SU-DHL-6 (cell line): ENCODE measurements at regions not wholly inside any gene's neighbourhood (a gene's known extent, or its start where the extent isn't known, plus 50 kb on each side); places are given as distances from the start of the nearest gene placed in this dataset.

Source experiments
- H2AFZ ChIP-seq: fragments of 200-600 bp; sonication (generic); 2 replicates; pipeline ENCODE4 v1.6.1; 2014; ENCODE audit warnings: low read depth, mild to moderate bottlenecking, moderate library complexity, mixed read lengths, antibody characterized with exemption, low read length; ENCODE audit not compliant: severe bottlenecking
- H3F3A ChIP-seq: fragments of 200-600 bp; shearing (Covaris generic); 2 replicates; pipeline ENCODE4 v1.6.0; 2016; ENCODE audit warnings: antibody characterized with exemption, mild to moderate bottlenecking; ENCODE audit not compliant: insufficient read depth
- H3K27ac ChIP-seq: fragments of 200-600 bp; sonication (generic); 2 replicates; pipeline ENCODE4 v1.5.1; 2016; ENCODE audit warnings: low read depth, mild to moderate bottlenecking, low read length, moderate library complexity, mixed read lengths
- H3K27me3 ChIP-seq: fragments of 200-600 bp; sonication (generic), shearing (Covaris generic); 2 replicates; pipeline ENCODE4 v1.6.0; 2014; ENCODE audit warnings: mild to moderate bottlenecking, low read length
- H3K36me3 ChIP-seq: fragments of 200-600 bp; sonication (generic); 2 replicates; pipeline ENCODE4 v1.6.1; 2014; ENCODE audit warnings: mild to moderate bottlenecking, low read length, mixed read lengths
- H3K4me2 ChIP-seq: fragments of 300-600, 200-600 bp; shearing (Covaris generic), sonication (generic); 2 replicates; pipeline ENCODE4 v1.6.0; 2014; ENCODE audit warnings: low read length, low read depth, mild to moderate bottlenecking; ENCODE audit not compliant: poor library complexity, severe bottlenecking
- H3K4me3 ChIP-seq: fragments of 200-600 bp; sonication (generic); 2 replicates; pipeline ENCODE4 v1.5.1; 2014; ENCODE audit warnings: antibody characterized with exemption, low read length, mild to moderate bottlenecking, mixed read lengths; ENCODE audit not compliant: insufficient read depth, poor library complexity, severe bottlenecking
- H3K79me2 ChIP-seq: fragments of 200-600 bp; sonication (generic); 2 replicates; pipeline ENCODE4 v1.6.1; 2014; ENCODE audit warnings: mild to moderate bottlenecking, low read length, moderate library complexity; ENCODE audit not compliant: insufficient read depth
- H3K9ac ChIP-seq: fragments of 200-600 bp; sonication (generic); 2 replicates; pipeline ENCODE4 v1.7.0; 2014; ENCODE audit warnings: mild to moderate bottlenecking, low read length
- H3K9me2 ChIP-seq: fragments of 200-600 bp; sonication (generic); replicated peaks from 2 replicates; pipeline ENCODE4 v1.6.1; 2014; ENCODE audit warnings: low read length; ENCODE audit not compliant: insufficient read depth
- H3K9me3 ChIP-seq: fragments of 200-600 bp; sonication (generic); 2 replicates; pipeline ENCODE4 v1.6.1; 2014; ENCODE audit warnings: low read length, mixed read lengths; ENCODE audit not compliant: insufficient read depth
- H4K20me1 ChIP-seq: fragments of 200-600 bp; sonication (generic); 2 replicates; pipeline ENCODE4 v1.6.1; 2014; ENCODE audit warnings: low read depth, mild to moderate bottlenecking, antibody characterized with exemption, low read length, moderate library complexity, mixed read lengths
- CTCF ChIP-seq: fragments of 200-600 bp; sonication (generic); IDR thresholded peaks from one replicate; pipeline ENCODE4 v1.5.1; 2017; ENCODE audit warnings: antibody characterized with exemption, mild to moderate bottlenecking, low read length, moderate library complexity; ENCODE audit not compliant: insufficient read depth, poor library complexity, severe bottlenecking
- EZH2phosphoT487 ChIP-seq: fragments of 200-600 bp; sonication (generic), shearing (Covaris generic); conservative IDR thresholded peaks from 2 replicates; pipeline ENCODE4 v1.6.1; 2018; ENCODE audit warnings: mild to moderate bottlenecking, antibody characterized with exemption, low read length, moderate library complexity, mixed read lengths

GRCh38 chr18:59059140-59059539 lies 80.5 kb upstream of the SEC11C start:
- no peaks in the 10 kb centered on the region for H3F3A ChIP-seq
- no peak for TF ChIP-seq EZH2phosphoT487
- TF ChIP-seq CTCF, result no peak
- H2AFZ ChIP-seq, result no peak overlapping the region
- no peak overlapping the region for H3K4me3 ChIP-seq
- no peaks in the 10 kb centered on the region for H3K27me3 ChIP-seq
- no peak overlapping the region for H3K9ac ChIP-seq
- H3K9me3 ChIP-seq, result no peaks in the 10 kb centered on the region
- H3K36me3 ChIP-seq, result no peaks in the 10 kb centered on the region
- H3K27ac ChIP-seq, result no peak overlapping the region
- H4K20me1 ChIP-seq, result no peaks in the 10 kb centered on the region
- no peaks in the 10 kb centered on the region for H3K79me2 ChIP-seq
- no peaks in the 10 kb centered on the region for H3K9me2 ChIP-seq
- no peak overlapping the region for H3K4me2 ChIP-seq

- no peaks in the 10 kb centered on the region for H3K27me3 ChIP-seq
- no peak overlapping the region for H3K4me2 ChIP-seq
- H3K4me3 ChIP-seq, result no peak overlapping the region
- no peaks in the 10 kb centered on the region for H3K79me2 ChIP-seq
- TF ChIP-seq EZH2phosphoT487 (no peak), CTCF (no peak)
- H3K9ac ChIP-seq, result no peak overlapping the region
- H4K20me1 ChIP-seq, result no peaks in the 10 kb centered on the region
- H3K36me3 ChIP-seq, result no peaks in the 10 kb centered on the region
- no peaks in the 10 kb centered on the region for H3K9me3 ChIP-seq
- H2AFZ ChIP-seq, result no peak overlapping the region
- no peaks in the 10 kb centered on the region for H3F3A ChIP-seq
- no peaks in the 10 kb centered on the region for H3K9me2 ChIP-seq
- no peak overlapping the region for H3K27ac ChIP-seq
Measured at GRCh38 chr18:59060551-59060950, 79.1 kb upstream of the SEC11C start.

- Histone ChIP-seq H3K9ac (no peak overlapping the region), H3K9me3 (no peaks in the 10 kb centered on the region), H3K27ac (no peak overlapping the region), H3K9me2 (no peaks in the 10 kb centered on the region), H3K4me2 (no peak overlapping the region), H3K4me3 (no peak overlapping the region), H3K27me3 (no peaks in the 10 kb centered on the region), H3F3A (no peaks in the 10 kb centered on the region), H4K20me1 (no peaks in the 10 kb centered on the region), H2AFZ (no peak overlapping the region), H3K36me3 (no peaks in the 10 kb centered on the region), H3K79me2 (no peaks in the 10 kb centered on the region)
- TF ChIP-seq EZH2phosphoT487 (no peak), CTCF (no peak)
Measured at GRCh38 chr18:59061914-59062642, 77.6 kb upstream of the SEC11C start.

GRCh38 chr18:59062643-59063006 lies 77.1 kb upstream of the SEC11C start:
- Histone ChIP-seq H3K36me3 (no peaks in the 10 kb centered on the region), H3F3A (no peaks in the 10 kb centered on the region), H3K27ac (no peak overlapping the region), H3K79me2 (no peaks in the 10 kb centered on the region), H3K9ac (no peak overlapping the region), H4K20me1 (no peaks in the 10 kb centered on the region), H3K9me2 (no peaks in the 10 kb centered on the region), H3K27me3 (no peaks in the 10 kb centered on the region), H3K4me3 (no peak overlapping the region), H3K9me3 (no peaks in the 10 kb centered on the region), H3K4me2 (no peak overlapping the region), H2AFZ (no peak overlapping the region)
- TF ChIP-seq EZH2phosphoT487 (no peak), CTCF (no peak)
